Suppressor macrophage treated with lipopolysaccharide for 4 hours (primary cell): ENCODE measurements at regions not wholly inside any gene's neighbourhood (a gene's known extent, or its start where the extent isn't known, plus 50 kb on each side); places are given as distances from the start of the nearest gene placed in this dataset.

ENCODE experiments used
- DNase-seq: peaks from one replicate; pipeline ENCODE4 v3.0.0-alpha.2; 2020

DNA sequence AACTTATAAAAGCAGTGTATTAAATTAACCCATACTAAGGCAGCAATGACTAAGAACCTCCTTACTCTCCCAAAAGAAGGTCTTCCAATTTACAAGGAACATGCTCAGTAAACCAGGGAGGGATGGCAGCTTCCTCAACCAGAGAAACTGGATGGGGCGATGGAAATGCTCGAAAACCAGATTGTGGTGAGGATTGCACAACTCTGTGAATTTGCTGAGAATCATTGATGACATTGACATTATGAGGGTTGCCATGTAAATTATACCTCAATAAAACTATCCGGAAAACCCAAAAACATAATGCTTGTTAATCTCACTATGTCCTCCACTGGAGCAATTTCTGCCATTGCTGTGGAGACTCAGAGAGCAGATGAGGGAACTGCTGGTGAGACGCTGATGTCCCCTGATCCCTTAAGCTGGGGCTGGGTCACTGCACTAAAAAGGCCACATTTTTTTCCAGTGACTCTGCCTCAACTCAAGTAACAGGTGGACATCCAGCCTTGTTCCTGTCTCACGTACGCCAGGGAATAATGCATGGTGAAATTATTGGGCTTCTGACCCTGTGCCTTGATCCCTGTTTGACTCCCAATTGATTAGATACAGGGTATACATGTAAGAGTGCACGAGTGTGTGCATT is 288.3 kb downstream of the CYP26B1 start:
- DNase-seq, result no peak

DNA sequence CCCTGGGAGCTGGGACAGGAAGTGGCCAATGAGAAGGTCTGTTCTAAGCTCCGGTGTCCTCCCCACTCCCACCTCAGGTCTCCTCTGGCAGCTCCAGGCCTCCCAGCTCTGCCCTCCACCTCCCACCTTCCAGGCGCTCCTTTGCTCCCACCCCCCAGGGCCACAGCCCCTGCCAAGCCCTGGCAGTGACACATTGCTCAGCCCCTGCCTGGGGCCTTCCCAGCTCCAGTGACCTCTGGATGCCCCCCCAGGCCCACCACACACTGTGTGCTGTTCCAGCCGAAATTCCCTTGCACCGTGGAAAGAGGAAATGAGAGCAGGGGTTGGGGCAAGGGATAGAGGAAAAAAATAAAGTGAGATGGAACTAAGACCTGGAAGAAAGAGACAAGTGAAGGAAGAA is 289.6 kb downstream of the CYP26B1 start:
- no peak for DNase-seq

DNA sequence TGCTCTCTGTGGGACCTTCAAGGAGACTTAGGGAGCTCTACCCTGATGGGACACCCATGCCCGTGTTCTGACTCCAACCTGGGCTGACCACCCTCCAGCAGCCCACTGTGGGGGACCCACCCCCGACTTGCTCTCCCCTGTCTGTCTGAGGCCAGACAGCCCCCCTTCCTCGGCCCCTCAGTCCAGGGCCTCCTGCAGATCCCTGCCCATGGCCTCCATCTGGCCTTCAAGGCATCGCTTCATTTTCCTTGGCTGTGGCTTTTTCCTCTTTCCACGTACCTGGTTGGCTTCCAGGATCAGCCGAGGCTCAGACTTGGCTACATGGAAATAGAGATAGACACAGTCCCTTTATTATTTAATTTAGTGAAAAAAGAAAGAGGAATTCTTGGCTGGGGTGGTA is 290.0 kb downstream of the CYP26B1 start:
- no peak for DNase-seq

DNA sequence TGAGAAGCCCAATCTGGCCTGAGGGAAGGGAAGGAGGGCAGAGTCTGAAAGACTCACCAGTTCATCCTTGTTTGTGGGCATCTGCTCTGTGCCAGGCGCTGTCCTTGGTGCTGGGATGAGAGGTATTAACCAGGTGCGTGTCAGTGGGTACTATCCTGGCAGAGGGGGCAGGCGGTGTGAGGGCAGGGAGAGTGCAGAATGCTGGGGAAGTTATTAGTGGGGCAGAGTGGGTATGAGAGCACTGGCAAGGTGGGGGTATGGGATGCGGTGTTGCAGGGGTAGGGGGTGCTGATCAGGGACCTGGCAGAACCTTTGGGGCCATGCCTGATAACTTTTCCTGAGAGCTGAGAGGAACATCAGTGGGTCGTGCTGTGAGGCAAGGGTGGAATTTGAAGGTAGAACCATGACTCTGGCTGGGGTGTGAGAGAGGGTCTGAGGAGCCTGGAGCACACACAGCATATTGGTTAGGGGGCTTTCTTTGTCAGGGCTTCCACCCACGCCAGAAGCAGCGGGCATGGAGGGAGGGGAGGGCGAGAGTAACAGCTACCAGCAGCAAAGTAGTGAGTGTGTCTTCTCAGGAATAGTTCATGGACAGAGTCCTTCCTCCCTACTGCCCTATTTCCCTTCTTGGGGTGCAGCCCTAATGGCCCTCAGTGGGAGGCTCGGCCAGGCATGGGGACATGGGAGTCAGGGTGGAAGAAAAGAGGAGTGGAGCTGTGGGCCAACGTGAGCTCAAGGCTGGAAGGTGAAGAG is 290.7 kb downstream of the CYP26B1 start:
- DNase-seq, result no peak

DNA sequence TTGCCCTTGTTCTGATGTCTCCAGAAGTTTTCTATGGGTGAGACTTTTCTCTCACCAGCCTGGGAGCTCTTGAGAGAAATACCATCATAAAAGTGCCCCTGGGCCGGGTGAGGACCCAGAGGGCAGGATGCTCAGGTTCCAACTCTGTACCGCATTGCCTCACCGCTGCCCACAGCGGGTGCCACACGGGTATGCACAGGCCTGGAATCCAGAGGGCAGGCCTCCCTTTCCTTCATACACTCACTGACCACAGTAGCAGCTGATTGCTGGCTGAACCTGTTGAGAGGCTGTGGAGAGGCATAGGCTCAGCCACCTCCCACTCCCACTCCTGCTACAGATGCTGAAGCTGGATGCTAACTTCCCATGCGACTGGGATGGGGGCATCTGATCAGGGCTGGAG is 293.8 kb downstream of the CYP26B1 start:
- DNase-seq, result no peak

DNA sequence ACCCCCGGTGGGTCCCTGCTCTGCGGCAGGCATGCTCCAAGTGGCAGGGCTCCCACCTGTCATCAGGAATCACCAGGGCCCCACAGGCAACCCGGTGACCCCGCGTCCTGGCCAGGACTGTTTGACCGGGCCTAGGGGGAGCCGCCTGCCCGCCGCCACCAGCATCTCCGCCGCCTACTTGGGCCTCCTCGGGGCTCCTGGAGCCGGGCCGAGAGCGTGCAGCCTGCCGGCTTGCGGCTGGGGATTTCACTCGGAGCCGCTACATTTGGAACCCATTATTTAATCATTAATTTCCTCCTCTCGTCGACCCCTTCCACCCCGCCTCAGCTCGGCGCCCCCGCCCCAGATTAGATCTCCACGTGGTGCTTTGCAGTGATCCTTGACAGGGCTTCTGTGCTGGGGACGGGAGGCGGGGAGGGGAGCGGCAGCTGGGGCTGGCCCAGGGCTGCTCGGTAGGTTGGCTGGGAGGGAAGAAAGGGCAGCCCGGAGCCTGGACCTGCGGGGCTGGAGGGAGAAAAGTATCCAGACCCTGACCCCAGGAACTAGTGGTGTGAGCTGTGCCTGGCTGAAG is 295.4 kb downstream of the CYP26B1 start:
- DNase-seq, result no peak

DNA sequence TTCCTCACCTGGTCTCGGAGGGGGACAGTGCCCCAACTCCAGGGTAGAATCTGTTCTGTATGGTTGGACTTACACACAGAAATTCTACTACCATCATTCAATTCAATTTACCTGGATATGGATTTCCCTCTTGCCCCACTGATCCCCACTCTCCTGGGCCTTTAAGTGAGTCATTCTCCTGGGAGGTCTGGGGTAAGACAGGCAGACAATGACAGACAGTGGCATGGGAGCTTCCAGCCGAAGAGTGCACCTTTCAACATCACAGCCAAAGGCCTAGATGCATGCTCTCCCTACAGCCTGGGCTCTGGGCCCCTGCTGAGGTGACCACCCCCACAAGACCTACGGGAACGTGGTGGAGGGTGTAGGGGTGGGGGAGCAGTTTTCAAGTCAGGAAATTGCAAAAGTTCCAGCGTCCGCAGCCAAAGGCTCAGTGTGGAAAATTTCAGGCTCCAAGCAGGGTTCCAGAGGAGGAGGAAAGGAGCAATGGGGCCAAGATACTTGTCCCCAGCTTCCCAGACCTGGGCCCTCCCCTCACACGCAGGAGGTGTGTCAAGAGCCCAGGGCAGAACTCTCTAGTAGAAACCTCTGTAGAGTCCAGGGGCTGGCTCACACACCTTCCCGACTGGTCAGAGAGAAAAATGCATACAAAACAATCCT is 296.4 kb downstream of the CYP26B1 start:
- no peak for DNase-seq

DNA sequence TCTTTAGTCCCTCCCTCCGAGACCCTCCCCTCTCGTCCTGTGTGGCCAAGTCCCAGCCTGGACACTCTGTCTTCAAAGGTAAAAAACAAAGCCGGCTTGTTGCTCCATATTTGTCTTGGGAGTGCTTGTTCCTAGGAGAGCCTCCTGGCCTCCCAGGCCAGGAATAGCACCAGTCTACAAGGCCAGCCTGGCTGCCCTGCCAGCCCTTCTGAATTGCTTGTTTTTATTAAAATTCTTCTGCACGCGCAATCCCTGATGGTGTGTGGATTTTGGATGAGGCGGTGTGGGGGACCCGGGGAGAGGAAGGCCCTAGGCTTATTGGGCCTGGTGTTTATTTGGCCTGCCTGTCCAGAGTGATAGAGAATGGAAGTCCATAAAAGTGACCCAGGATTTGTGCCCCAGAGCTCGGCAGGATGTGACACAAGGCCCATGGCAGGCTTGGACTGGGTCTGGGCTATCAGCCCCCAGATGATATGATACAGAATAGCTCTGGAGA is 297.3 kb downstream of the CYP26B1 start:
- no peak for DNase-seq

DNA sequence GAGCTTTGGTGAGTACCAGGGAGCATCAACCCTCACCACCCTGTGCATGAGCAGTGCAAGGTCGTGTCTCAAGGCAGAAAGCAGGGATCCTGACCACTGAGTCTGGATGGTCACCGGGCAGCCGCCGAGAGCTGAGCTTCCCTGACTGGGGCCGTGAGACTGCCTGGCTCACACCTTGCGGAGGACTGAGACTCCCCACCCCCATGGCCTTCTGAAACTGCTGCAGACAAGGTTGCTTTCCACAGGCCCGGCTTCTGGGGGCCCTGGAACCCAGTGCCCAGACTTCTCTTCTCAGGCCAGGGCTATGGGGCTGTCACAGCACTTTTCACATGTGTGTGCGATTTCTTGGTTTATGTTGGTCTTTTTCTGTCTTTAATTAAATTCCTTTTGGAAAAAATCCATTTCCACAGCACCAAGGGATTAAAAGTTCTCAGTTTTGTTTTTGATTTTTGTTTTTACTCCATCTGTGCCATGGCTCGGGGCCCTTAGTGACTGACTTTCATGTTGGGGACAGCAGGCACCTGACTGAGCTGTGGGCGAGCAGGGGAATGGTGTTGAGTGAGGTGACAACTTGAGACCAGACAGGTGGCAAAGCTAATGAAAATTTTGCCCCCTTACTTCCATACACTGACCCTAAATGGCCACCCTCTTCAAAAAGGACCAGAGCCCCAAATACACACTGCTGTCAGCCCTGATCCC is 297.9 kb downstream of the CYP26B1 start:
- DNase-seq, result no peak

DNA sequence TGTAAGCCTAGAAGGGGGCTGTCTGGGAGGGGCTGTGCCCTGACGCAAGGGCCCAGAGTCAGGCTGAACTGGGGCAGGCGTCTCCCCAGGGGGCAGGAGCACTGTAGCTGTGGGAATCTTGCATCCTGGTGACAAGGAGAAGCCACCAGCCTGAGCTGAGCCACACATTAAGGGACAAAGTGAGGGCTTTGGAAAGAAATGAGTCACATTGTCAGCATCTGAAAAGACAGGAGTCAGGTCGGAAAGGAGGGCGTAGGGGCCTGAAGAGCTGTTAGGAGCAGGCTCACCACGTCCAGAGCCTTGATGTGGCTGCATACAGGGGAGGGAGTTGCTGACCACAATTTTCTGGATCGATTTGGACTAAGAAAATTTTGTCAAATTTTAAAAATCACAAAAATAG is 298.6 kb downstream of the CYP26B1 start:
- no peak for DNase-seq

DNA sequence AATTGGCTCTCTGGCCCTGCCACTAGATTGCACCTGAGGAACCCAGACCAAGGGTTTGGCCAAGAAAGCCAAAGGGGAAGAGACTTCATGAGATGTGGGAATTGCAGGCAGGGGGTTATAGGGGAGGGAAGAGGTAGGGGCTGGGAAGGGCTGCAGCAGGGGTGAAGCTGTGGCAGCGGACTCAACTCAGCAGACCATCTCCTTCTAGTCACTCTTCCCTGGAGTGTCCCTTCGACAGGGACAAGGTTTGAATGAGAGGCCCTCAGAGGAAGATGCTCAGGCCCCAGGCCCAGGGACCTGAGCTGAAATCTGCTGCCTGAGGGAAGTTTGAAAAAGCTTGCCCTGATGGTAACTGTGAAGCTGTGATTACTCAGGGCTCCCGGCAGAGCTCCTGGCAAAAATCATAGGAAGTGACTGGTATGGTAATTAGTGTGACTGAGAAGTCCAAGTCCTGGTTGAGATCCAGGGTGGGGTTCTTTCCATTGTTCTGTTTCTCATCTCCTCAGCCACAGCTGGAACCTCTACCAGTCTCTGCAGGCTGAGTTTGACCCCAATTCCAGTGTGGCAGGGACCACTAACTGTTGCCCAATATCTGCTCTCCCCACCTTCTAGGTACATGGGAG is 300.9 kb downstream of the CYP26B1 start:
- DNase-seq, result no peak

DNA sequence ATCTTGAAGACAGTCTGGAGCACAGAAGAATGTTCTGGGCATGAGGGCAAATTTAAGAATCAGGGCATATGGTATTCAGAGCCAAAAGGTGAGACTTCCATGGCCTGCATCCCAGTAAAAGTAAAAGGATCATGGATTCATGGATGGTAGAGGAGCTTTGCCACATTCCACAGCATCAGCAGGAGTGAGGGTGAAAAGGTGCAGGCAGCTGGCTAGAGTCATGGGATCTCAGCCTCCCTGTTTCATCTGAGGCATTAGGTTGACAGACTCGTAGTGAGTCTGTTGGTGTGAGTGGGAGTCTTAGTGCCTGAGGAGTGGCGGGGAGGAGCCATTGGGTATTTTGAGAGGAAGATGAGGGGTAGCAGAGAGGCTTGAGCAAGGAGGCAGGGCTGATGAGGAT is 301.6 kb downstream of the CYP26B1 start:
- DNase-seq, result no peak

DNA sequence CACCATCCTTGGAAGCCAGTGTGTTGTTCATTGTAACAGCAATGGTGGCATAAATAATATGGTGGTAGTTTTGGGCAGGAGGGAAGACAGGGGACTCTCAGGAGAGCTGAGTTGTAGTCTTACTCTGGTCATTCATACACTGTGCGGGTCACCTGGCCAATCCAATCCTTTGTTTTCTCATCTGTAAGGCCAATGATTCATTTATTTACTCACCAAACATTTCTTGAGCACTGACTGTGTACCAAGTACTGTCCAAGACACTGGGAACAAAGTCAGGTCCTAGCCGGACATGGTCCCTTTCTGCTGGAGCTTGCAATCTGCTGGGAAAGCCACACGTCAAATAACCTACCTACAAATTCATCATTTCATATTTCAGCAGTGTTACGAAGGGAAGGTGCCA is 302.7 kb downstream of the CYP26B1 start:
- no peak for DNase-seq

DNA sequence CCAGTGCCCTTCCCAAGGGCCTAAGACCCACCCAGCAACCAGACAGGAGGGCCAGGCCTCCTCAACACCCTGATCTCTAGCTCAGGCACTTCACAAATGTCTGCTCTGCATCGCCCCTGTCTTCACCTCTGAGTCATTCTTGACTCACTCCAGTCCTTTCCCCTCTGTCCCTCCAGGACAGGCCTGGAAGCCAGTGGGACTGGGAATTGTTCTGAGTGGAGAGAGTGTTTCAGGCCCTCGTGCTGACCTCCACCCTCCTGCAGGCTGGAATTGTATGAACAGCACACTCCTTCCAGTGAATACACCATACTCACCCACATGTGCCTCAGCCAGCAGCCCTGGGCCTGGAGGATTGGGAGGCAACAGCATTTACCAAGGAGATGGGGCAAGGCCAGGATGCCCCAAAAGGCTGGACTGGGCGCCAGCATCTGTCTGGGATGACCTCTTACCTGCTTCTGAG is 304.2 kb downstream of the CYP26B1 start:
- no peak for DNase-seq

DNA sequence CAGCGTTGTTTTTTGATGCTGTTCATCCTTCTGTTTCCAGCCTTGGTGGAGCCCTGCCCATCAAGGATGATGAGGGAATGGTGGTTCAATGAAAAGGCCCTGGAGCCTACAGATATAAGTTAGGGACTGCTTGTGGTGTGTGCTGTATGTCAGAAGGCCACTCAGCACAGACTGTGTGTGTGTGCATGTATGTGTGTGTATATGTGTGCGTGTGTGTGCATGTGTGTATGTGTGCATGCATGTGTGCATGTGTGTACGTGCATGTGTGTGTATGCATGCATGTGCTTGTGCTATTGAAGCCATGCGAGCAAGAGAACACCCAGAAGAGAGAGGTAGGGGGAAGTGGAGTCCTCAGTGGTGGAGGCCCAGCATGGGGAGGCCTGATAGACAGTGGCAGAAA is 304.9 kb downstream of the CYP26B1 start:
- DNase-seq, result no peak

DNA sequence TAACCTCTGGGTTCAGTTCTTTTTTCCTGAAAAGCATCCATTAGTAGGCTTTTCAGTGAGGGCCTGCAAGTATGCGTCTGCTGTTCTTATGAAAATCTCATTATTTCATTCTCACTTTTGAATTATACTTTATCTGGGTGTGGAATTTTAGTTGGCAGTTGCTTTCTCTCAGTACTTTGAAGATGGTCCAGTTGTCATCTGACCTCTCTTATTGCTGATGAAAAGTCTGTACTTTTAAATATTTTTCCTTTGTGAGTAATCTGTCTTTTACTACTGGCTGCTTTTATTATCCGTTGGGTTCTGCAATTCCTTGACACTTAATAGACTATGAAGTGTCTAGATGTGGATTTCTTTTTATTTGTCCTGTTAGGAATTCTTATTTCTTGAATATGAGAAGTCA is 307.8 kb downstream of the CYP26B1 start:
- DNase-seq, result no peak

DNA sequence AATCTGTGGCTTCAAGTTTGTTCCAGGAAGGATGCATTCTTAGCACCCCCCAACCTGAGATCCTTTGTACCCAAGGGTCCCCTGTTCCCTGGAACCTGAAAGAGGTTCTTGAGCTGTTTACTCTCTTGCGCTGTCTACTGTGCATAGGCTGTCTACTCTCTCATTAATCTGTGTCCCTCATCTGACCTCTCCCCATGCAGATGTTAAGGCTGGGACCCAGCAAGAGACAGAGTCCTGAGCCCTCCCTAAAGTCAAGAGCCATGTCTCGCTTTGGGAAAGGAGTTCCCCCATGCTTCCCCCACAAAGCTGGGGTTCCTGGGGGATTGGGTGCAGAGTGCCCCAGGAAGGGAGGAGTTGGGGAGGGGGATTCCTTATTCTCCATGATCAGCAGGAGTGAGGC is 312.9 kb downstream of the CYP26B1 start:
- no peak for DNase-seq

DNA sequence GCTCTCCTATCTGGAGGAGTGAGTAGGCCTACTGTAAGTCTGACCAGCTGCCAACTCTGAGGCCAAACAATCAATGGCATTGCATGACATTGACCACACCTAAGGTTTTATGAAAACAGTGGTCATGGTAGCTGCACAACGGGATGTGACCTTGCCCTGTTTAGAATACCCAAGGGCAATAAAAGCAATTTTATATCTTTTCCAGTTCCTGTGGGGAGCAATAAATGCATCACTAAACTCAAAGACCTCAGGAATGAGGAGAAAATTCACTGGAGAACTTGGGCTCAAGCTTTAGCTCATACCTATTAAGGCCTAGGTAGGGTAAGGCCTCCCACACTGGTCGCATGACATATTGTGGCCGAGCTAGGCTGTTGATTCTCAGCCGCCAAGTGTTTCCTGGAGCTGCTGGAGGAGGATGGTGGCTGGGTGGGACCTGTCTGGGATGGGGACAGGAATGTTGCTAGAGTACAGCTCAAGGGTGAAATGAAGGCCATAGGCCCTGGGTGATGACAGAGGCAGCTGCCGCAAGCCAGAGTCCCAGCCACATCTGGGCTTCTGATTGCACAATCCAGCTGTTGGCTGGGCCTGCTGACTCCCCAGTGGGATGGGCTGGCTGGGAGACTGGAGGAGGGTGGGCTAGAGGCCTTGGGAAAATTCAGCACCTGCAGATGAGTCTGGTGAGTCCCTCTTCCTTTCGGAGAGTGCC is 313.7 kb downstream of the CYP26B1 start:
- DNase-seq, result no peak

DNA sequence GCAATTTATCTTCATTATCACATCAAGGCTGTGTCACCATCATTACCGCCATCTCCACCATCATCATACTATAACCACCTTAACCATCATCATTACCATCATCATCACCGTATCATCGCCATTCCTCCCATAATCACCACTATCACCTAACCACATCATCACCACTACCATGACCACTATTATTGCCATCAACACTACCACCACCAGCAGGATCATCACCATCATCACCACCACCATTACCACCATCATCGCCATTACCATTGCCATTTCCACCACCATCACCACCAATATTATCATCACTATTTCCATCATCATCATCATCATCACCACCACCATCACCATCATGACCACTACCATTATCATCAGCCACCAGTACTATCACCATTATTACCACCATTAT is 314.4 kb downstream of the CYP26B1 start:
- no peak for DNase-seq

DNA sequence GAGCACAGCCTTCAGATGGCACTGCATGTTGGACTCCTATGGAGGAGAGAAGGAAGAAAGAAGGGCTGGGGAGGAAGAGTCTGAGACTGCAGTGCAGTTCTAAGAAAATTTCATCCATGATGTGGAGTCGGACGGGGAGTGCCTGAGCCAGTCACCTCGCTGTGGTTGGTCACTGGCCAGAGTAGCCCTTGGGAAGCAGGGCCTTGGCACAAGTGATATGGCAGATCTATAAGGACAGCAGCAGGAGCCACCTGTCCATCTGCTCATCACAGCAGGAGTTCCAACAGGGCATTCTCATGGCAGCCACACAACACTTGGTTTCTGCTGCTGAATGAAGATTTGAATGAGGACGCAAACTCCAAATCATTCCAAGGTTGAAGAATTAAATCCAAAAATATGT is 314.8 kb downstream of the CYP26B1 start:
- DNase-seq, result no peak

DNA sequence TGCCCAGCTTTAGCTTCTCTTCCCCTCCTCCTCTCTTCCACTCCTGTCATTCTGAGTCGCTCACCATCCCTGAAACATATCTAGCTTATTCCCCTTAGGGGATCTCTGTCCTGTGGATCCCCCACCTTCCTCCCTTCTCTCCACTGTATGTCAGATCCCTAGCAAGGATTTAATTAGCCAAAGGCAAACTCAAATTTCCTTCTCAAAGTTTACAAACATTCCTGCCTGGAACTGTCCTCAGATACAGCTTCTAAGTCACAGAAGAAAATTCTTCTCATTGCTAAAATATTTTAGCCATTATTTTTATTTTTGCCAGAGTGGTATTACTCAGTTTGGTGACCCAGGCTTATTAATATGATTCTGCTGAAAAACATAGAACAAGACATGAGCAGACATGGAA is 315.3 kb downstream of the CYP26B1 start:
- DNase-seq, result no peak

DNA sequence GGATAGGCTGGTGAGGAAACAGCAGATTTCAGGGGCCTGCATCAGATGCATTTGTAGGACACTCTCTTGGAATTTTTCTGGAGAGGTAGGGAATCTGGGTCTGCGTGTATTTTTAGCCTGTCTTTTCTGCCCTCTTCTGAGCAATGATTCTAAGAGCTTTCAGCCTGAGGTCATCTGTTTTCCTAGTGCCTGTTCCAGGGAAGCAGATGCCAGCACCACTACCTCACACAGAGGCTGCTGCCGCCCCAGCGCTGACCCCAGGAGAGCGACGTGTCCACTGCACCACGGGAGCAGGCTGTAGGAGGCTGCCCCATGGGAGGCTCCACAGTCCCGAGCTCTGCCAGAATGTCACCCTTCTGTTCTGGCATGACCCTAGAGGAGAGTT is 316.5 kb downstream of the CYP26B1 start:
- DNase-seq, result no peak
